A549 (cell line): ENCODE measurements at regions not wholly inside any gene's neighbourhood (a gene's known extent, or its start where the extent isn't known, plus 50 kb on each side); places are given as distances from the start of the nearest gene placed in this dataset.

Experiments
- ATAC-seq, 2 experiments: fragments of 200-7000 bp in 1 of 2; fragments of >200 bp in 1 of 2; cut with Nextera tagmentation in 1 of 2; cut with Tn5 transposase in 1 of 2; 3 replicates each; pipeline versions ENCODE4 v1.8.0 to v1.9.1; 2018 to 2020; ENCODE audit warnings: mild to moderate bottlenecking in 1 of 2, moderate library complexity in 1 of 2
- CTCF ChIA-PET: fragments of 300-600 bp; sonication (Branson Sonifier 250); formaldehyde crosslinking; extraction: SDS; loops from one replicate; lab custom pipeline; 2021; ENCODE audit warnings: antibody characterized with exemption, inconsistent platforms; lab: Yijun Ruan, JAX
- POLR2A ChIA-PET: fragments of 350-600 bp; formaldehyde crosslinking; extraction: SDS; loops from one replicate; lab custom pipeline; 2021; ENCODE audit warnings: antibody characterized with exemption, inconsistent platforms; lab: Yijun Ruan, JAX
- DNase-seq, 2 experiments: peaks; one replicate each; pipeline versions ENCODE4 v3.0.0 to v3.0.0-alpha.2; 2011 to 2016; ENCODE audit warnings: low read depth in 1 of 2, low spot score in 1 of 2
- FAIRE-seq: peaks from 2 replicates; lab custom pipeline; 2011; peaks lifted over from hg19 to GRCh38; lab: Jason Lieb, UNC
- H3K27ac ChIP-seq, 2 experiments: fragments of >200 bp; sonication (Bioruptor Twin); formaldehyde crosslinking; 3 replicates each; pipeline ENCODE4 v1.5.1; 2016 to 2017
- H3K4me1 ChIP-seq: fragments of >200 bp; sonication (Bioruptor Twin); formaldehyde crosslinking; 3 replicates; pipeline ENCODE4 v1.6.1; 2016
- H3K4me2 ChIP-seq: fragments of >200 bp; sonication (Bioruptor Twin); formaldehyde crosslinking; 3 replicates; pipeline ENCODE4 v1.6.1; 2016
- H3K4me3 ChIP-seq: fragments of >200 bp; sonication (Bioruptor Twin); formaldehyde crosslinking; 3 replicates; pipeline ENCODE4 v1.5.1; 2016
- H3K9me3 ChIP-seq: fragments of >200 bp; sonication (Bioruptor Twin); formaldehyde crosslinking; 3 replicates; pipeline ENCODE4 v1.6.1; 2016
- CBX2 ChIP-seq: fragments of 200-600 bp; sonication (generic); IDR thresholded peaks from 2 replicates; pipeline ENCODE4 v1.6.1; 2016; ENCODE audit warnings: low read depth, mild to moderate bottlenecking, borderline replicate concordance
- EHMT2 ChIP-seq: fragments of 200-600 bp; sonication (generic); IDR thresholded peaks from 2 replicates; pipeline ENCODE4 v1.6.1; 2016; ENCODE audit warnings: antibody characterized with exemption, low read depth, mild to moderate bottlenecking, moderate library complexity
- FOSB ChIP-seq: fragments of 250-450 bp; sonication (Bioruptor Pico); IDR thresholded peaks from 2 replicates; pipeline ENCODE4 v1.5.0; 2020; ENCODE audit warnings: mild to moderate bottlenecking, moderate library complexity
- FOXS1 ChIP-seq: fragments of 250-450 bp; sonication (Bioruptor Pico); IDR thresholded peaks from 2 replicates; pipeline ENCODE4 v1.5.0; 2020; ENCODE audit warnings: mild to moderate bottlenecking, moderate library complexity
- NFE2L2 ChIP-seq: fragments of 150-350 bp; conservative IDR thresholded peaks from 2 replicates; pipeline ENCODE4 v1.6.1; 2014; ENCODE audit warnings: low read length
- PHF8 ChIP-seq: fragments of 200-600 bp; sonication (generic); IDR thresholded peaks from 2 replicates; pipeline ENCODE4 v1.6.1; 2016; ENCODE audit warnings: low read depth, mild to moderate bottlenecking, antibody characterized with exemption, moderate library complexity, borderline replicate concordance
- RNF2 ChIP-seq: fragments of 200-600 bp; sonication (generic); IDR thresholded peaks from 2 replicates; pipeline ENCODE4 v1.6.1; 2016; ENCODE audit warnings: low read depth, mild to moderate bottlenecking, antibody characterized with exemption, moderate library complexity, borderline replicate concordance
- SREBF2 ChIP-seq: fragments of 450-650 bp; IDR thresholded peaks from 2 replicates; pipeline ENCODE4 v1.6.1; 2014; ENCODE audit warnings: mild to moderate bottlenecking, moderate library complexity
- ZC3H11A ChIP-seq: fragments of 450-650 bp; IDR thresholded peaks from 2 replicates; pipeline ENCODE4 v1.6.1; 2014; ENCODE audit warnings: antibody characterized with exemption, mild to moderate bottlenecking
- ZSCAN20 ChIP-seq: fragments of 250-450 bp; sonication (Bioruptor Pico); IDR thresholded peaks from 2 replicates; pipeline ENCODE4 v1.8.0; 2022; ENCODE audit warnings: mild to moderate bottlenecking, moderate library complexity
- WGBS: methylation state at CpG from one replicate; pipeline ENCODE4 v1.1.6; 2017; ENCODE audit errors: missing lambda C conversion rate; 5-methylcytosine and 5-hydroxymethylcytosine counted together
- TF ChIP-seq, protein P1 (sequence below): IDR thresholded peaks from 2 replicates; pipeline ENCODE4 v1.6.1; 2012; ENCODE audit warnings: low read depth, borderline replicate concordance
- TF ChIP-seq, protein P2 (sequence below): fragments of 200-600 bp; sonication (generic); IDR thresholded peaks from 2 replicates; pipeline ENCODE4 v1.6.1; 2016; ENCODE audit warnings: antibody characterized with exemption, mild to moderate bottlenecking, moderate library complexity
- TF ChIP-seq, protein P3 (sequence below): fragments of >200 bp; sonication (Bioruptor Twin); formaldehyde crosslinking; IDR thresholded peaks from 3 replicates; pipeline ENCODE4 v1.5.1; 2016
- TF ChIP-seq, protein P4 (sequence below): fragments of 150-350 bp; IDR thresholded peaks from 2 replicates; pipeline ENCODE4 v1.6.1; 2014; ENCODE audit warnings: low read depth, mild to moderate bottlenecking, low read length

DNA sequence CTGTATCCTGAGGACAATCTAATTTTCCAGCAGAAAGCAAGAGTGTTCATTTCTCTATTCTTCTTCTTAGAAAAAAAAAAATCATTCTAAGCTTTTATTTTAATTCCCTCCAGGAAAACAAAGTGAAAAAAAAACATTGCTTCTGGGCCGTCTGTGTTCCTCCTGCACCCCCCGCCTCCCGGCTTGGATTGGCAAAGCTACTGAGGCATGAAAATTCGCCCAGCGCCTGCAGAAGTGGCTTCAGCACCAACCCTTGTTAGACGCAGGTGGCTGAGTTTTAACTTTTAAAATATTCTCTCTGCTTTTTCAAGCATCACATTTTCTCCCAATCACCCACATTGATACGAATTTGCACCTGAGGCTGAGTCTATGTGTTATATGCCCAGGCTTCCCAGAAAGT lies 401.6 kb downstream of the BRD1 start:
- CTCF ChIA-PET = interaction anchor here (1.1 to 1.4 kb wide), 2 partner anchors 8 to 214 kb away, joined by 3 read pairs; no protein-coding TSS in a partner anchor
- FAIRE-seq = no peak
- H3K4me2 ChIP-seq = no peak overlapping the region
- WGBS = 26% methylated on average over 7 of the region's 7 CpGs
- H3K27ac ChIP-seq = no peak overlapping the region
- H3K4me1 ChIP-seq = no peaks in the 10 kb centered on the region
- POLR2A ChIA-PET = no interaction called here
- TF ChIP-seq, protein P1, sequence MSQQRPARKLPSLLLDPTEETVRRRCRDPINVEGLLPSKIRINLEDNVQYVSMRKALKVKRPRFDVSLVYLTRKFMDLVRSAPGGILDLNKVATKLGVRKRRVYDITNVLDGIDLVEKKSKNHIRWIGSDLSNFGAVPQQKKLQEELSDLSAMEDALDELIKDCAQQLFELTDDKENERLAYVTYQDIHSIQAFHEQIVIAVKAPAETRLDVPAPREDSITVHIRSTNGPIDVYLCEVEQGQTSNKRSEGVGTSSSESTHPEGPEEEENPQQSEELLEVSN = no peak
- TF ChIP-seq FOXS1 (CRISPR knock-in tag) (no peak), NFE2L2 (no peak)
- no peak overlapping the region for H3K4me3 ChIP-seq
- no peaks in the 10 kb centered on the region for H3K9me3 ChIP-seq
- no peak for ATAC-seq
- DNase-seq = no peak

DNA sequence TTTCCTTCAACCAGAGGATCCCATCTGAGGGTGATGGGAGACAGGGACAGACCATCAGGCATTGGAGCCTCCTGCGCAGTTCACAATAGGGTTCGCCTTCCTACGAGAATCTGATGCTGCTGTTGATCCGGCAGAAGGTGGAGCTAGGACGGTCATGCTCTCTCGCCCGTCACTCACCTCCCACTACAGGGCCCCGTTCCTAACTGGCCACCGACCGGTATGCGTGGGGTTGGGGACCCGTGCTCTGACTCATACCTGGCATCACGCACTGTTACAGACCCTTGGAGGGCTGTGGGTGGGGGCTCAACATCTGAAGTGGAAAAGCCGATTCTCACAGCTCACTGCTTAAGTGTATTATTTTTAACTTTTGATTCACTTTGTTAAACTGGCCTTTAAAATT lies 402.3 kb downstream of the BRD1 start:
- no peaks in the 10 kb centered on the region for H3K9me3 ChIP-seq
- ChIA-PET POLR2A (no interaction called here), CTCF (interaction anchor here (1.1 to 1.4 kb wide), 2 partner anchors 9 to 214 kb away, joined by 3 read pairs; no protein-coding TSS in a partner anchor)
- FAIRE-seq (no peak), DNase-seq (no peak), ATAC-seq (no peak)
- no peak overlapping the region for H3K4me3 ChIP-seq
- no peaks in the 10 kb centered on the region for H3K4me1 ChIP-seq
- TF ChIP-seq ZSCAN20 (CRISPR knock-in tag) (no peak), RNF2 (no peak), CBX2 (no peak), SREBF2 (no peak)
- TF ChIP-seq, protein P2, sequence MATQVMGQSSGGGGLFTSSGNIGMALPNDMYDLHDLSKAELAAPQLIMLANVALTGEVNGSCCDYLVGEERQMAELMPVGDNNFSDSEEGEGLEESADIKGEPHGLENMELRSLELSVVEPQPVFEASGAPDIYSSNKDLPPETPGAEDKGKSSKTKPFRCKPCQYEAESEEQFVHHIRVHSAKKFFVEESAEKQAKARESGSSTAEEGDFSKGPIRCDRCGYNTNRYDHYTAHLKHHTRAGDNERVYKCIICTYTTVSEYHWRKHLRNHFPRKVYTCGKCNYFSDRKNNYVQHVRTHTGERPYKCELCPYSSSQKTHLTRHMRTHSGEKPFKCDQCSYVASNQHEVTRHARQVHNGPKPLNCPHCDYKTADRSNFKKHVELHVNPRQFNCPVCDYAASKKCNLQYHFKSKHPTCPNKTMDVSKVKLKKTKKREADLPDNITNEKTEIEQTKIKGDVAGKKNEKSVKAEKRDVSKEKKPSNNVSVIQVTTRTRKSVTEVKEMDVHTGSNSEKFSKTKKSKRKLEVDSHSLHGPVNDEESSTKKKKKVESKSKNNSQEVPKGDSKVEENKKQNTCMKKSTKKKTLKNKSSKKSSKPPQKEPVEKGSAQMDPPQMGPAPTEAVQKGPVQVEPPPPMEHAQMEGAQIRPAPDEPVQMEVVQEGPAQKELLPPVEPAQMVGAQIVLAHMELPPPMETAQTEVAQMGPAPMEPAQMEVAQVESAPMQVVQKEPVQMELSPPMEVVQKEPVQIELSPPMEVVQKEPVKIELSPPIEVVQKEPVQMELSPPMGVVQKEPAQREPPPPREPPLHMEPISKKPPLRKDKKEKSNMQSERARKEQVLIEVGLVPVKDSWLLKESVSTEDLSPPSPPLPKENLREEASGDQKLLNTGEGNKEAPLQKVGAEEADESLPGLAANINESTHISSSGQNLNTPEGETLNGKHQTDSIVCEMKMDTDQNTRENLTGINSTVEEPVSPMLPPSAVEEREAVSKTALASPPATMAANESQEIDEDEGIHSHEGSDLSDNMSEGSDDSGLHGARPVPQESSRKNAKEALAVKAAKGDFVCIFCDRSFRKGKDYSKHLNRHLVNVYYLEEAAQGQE = no peak
- TF ChIP-seq, protein P3, sequence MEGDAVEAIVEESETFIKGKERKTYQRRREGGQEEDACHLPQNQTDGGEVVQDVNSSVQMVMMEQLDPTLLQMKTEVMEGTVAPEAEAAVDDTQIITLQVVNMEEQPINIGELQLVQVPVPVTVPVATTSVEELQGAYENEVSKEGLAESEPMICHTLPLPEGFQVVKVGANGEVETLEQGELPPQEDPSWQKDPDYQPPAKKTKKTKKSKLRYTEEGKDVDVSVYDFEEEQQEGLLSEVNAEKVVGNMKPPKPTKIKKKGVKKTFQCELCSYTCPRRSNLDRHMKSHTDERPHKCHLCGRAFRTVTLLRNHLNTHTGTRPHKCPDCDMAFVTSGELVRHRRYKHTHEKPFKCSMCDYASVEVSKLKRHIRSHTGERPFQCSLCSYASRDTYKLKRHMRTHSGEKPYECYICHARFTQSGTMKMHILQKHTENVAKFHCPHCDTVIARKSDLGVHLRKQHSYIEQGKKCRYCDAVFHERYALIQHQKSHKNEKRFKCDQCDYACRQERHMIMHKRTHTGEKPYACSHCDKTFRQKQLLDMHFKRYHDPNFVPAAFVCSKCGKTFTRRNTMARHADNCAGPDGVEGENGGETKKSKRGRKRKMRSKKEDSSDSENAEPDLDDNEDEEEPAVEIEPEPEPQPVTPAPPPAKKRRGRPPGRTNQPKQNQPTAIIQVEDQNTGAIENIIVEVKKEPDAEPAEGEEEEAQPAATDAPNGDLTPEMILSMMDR = no peak
- TF ChIP-seq, protein P1 = no peak
- TF ChIP-seq, protein P4, sequence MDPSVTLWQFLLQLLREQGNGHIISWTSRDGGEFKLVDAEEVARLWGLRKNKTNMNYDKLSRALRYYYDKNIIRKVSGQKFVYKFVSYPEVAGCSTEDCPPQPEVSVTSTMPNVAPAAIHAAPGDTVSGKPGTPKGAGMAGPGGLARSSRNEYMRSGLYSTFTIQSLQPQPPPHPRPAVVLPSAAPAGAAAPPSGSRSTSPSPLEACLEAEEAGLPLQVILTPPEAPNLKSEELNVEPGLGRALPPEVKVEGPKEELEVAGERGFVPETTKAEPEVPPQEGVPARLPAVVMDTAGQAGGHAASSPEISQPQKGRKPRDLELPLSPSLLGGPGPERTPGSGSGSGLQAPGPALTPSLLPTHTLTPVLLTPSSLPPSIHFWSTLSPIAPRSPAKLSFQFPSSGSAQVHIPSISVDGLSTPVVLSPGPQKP = no peak
- H3K27ac ChIP-seq = no peak overlapping the region
- WGBS = 9% methylated on average over 7 of the region's 14 CpGs
- H3K4me2 ChIP-seq = no peak overlapping the region

DNA sequence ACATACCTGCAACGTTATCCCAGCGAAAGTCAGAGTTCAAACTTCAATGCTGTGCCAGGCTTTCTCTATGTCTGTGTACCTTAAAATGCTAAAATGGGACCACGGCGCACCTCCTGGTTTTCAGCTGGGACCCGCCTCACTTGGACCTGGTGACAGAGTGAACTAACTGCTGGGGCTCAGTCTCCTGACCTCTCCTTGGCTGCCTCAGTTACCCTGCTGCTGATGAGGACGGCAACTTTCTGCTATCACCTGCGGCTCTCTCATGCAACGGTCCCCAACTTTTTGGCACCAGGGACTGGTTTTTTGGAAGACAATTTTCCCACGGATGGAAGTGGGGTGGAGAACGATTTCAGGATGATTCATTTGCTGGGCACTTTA lies 402.8 kb downstream of the BRD1 start:
- Histone ChIP-seq H3K27ac (no peak overlapping the region), H3K4me2 (no peak overlapping the region), H3K4me3 (no peak overlapping the region), H3K4me1 (no peaks in the 10 kb centered on the region), H3K9me3 (no peaks in the 10 kb centered on the region)
- TF ChIP-seq EHMT2 (no peak), PHF8 (no peak), FOSB (CRISPR knock-in tag) (no peak), ZC3H11A (no peak)
- ChIA-PET POLR2A (no interaction called here), CTCF (interaction anchor here (1.4 kb wide), 1 partner anchor 9 kb away, joined by 3 read pairs; no protein-coding TSS in a partner anchor)
- DNase-seq (no peak), FAIRE-seq (no peak), ATAC-seq (no peak)
- WGBS = 22% methylated on average over 10 of the region's 10 CpGs
